OCI-LY1 (cell line): ENCODE measurements at regions not wholly inside any gene's neighbourhood (a gene's known extent, or its start where the extent isn't known, plus 50 kb on each side); places are given as distances from the start of the nearest gene placed in this dataset.
"Not testable (repeated sequence)": the region's sequence is repeated elsewhere in the genome, so short reads cannot be mapped to it uniquely, and the experiment has no call there.

Experiments
- EZH2 ChIP-seq: fragments of 200-600 bp; sonication (generic), shearing (Covaris generic); IDR thresholded peaks from 2 replicates; pipeline ENCODE4 v1.8.0; 2017; ENCODE audit warnings: borderline replicate concordance, mixed run types, mild to moderate bottlenecking, antibody characterized with exemption, low read length, moderate library complexity, mixed read lengths
- TF ChIP-seq, protein P1 (sequence below): fragments of 200-600 bp; sonication (generic), shearing (Covaris generic); IDR thresholded peaks from 2 replicates; pipeline ENCODE4 v1.5.1; 2017; ENCODE audit warnings: mild to moderate bottlenecking, antibody characterized with exemption, low read length, moderate library complexity, mixed read lengths

- TF ChIP-seq, protein P1, sequence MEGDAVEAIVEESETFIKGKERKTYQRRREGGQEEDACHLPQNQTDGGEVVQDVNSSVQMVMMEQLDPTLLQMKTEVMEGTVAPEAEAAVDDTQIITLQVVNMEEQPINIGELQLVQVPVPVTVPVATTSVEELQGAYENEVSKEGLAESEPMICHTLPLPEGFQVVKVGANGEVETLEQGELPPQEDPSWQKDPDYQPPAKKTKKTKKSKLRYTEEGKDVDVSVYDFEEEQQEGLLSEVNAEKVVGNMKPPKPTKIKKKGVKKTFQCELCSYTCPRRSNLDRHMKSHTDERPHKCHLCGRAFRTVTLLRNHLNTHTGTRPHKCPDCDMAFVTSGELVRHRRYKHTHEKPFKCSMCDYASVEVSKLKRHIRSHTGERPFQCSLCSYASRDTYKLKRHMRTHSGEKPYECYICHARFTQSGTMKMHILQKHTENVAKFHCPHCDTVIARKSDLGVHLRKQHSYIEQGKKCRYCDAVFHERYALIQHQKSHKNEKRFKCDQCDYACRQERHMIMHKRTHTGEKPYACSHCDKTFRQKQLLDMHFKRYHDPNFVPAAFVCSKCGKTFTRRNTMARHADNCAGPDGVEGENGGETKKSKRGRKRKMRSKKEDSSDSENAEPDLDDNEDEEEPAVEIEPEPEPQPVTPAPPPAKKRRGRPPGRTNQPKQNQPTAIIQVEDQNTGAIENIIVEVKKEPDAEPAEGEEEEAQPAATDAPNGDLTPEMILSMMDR, result not testable (repeated sequence)
- TF ChIP-seq EZH2, result not testable (repeated sequence)
These were observed 186.4 kb downstream of the NPIPB11 start for GRCh38 chr16:29219966-29220646.
